Endothelial cell of umbilical vein (primary cell): ENCODE measurements at regions not wholly inside any gene's neighbourhood (a gene's known extent, or its start where the extent isn't known, plus 50 kb on each side); places are given as distances from the start of the nearest gene placed in this dataset.
"Not testable (repeated sequence)": the region's sequence is repeated elsewhere in the genome, so short reads cannot be mapped to it uniquely, and the experiment has no call there.

Experiments used
- BruUV-seq: library from RNA; stranded (reverse); fragments of 400-500 nt; replicated peaks from 2 replicates; lab custom pipeline; 2021; lab: Mats Ljungman, UMichigan
- CTCF ChIA-PET: fragments of 300-600, 350-600 bp; sonication (Branson Sonifier 250); formaldehyde crosslinking; loops from one replicate; lab custom pipeline; 2021; ENCODE audit warnings: antibody characterized with exemption, inconsistent platforms; lab: Charles Lee
- POLR2A ChIA-PET: fragments of 300-600, 350-600 bp; sonication (Branson Sonifier 250); formaldehyde crosslinking; loops from one replicate; lab custom pipeline; 2021; ENCODE audit warnings: antibody characterized with exemption, inconsistent platforms; lab: Charles Lee
- DNase-seq: peaks from one replicate; pipeline ENCODE4 v3.0.0-alpha.2; 2011; ENCODE audit warnings: low read depth, low spot score
- FAIRE-seq: peaks from 2 replicates; lab custom pipeline; 2011; peaks lifted over from hg19 to GRCh38; lab: Jason Lieb, UNC
- H2AFZ ChIP-seq: 2 replicates; pipeline ENCODE4 v1.6.0; 2012; ENCODE audit warnings: low read depth, low read length, control low read depth, inconsistent platforms
- H3K27ac ChIP-seq: 2 replicates; pipeline ENCODE4 v1.5.1; 2011; ENCODE audit warnings: low read depth, mild to moderate bottlenecking, control low read depth, low read length, moderate library complexity; ENCODE audit not compliant: insufficient read depth
- H3K27me3 ChIP-seq, 2 experiments: 2 replicates each; pipeline versions ENCODE4 v1.6.0 to v1.6.1; 2011; ENCODE audit warnings: low read length in 2 of 2, mixed read lengths in 1 of 2; ENCODE audit not compliant: control insufficient read depth in 2 of 2, insufficient read depth in 2 of 2
- H3K36me3 ChIP-seq, 2 experiments: 2 replicates in 1 of 2; 3 replicates in 1 of 2; pipeline ENCODE4 v1.5.1; 2011; ENCODE audit warnings: low read length in 2 of 2, mild to moderate bottlenecking in 1 of 2, moderate library complexity in 1 of 2; ENCODE audit not compliant: control insufficient read depth in 2 of 2, insufficient read depth in 2 of 2; ENCODE audit errors: extremely low read depth in 1 of 2
- H3K4me1 ChIP-seq: 3 replicates; pipeline ENCODE4 v1.5.1; 2011; ENCODE audit warnings: mild to moderate bottlenecking, low read length; ENCODE audit not compliant: control insufficient read depth, insufficient read depth; ENCODE audit errors: extremely low read depth
- H3K4me2 ChIP-seq: 2 replicates; pipeline ENCODE4 v1.6.1; 2011; ENCODE audit warnings: low read length, control low read depth, mixed read lengths; ENCODE audit not compliant: insufficient read depth
- H3K4me3 ChIP-seq, 3 experiments: fragments of 200-600 bp in 1 of 3; sonication (generic), shearing (Covaris generic) in 1 of 3; replicated peaks in 1 of 3; 2 replicates each; pipeline ENCODE4 v1.5.1; 2011 to 2016; ENCODE audit warnings: control low read depth in 3 of 3, low read length in 3 of 3, mild to moderate bottlenecking in 2 of 3, inconsistent platforms in 1 of 3, low read depth in 1 of 3, moderate library complexity in 1 of 3; ENCODE audit not compliant: insufficient read depth in 1 of 3
- H3K79me2 ChIP-seq: 2 replicates; pipeline ENCODE4 v1.6.0; 2012; ENCODE audit warnings: low read length, inconsistent platforms; ENCODE audit not compliant: control insufficient read depth, insufficient read depth
- H3K9ac ChIP-seq: replicated peaks from 2 replicates; pipeline ENCODE3; 2011; ENCODE audit warnings: low read length, control low read depth; ENCODE audit not compliant: insufficient read depth; ENCODE audit errors: extremely low read depth
- H3K9me1 ChIP-seq: replicated peaks from 3 replicates; pipeline ENCODE4 v1.6.0; 2011; ENCODE audit warnings: mild to moderate bottlenecking, low read length; ENCODE audit not compliant: control insufficient read depth, insufficient read depth; ENCODE audit errors: extremely low read depth
- H3K9me3 ChIP-seq: replicated peaks from 2 replicates; pipeline ENCODE4 v1.5.1; 2012; ENCODE audit warnings: low read length, inconsistent platforms; ENCODE audit not compliant: control insufficient read depth, insufficient read depth
- H4K20me1 ChIP-seq: replicated peaks from 2 replicates; pipeline ENCODE3; 2011; ENCODE audit warnings: mild to moderate bottlenecking, low read length; ENCODE audit not compliant: control insufficient read depth, insufficient read depth; ENCODE audit errors: extremely low read depth
- EZH2 ChIP-seq: IDR thresholded peaks from 2 replicates; pipeline ENCODE4 v1.6.1; 2012; ENCODE audit warnings: borderline replicate concordance, low read depth, mild to moderate bottlenecking, moderate library complexity, low read length, inconsistent platforms; ENCODE audit not compliant: severe bottlenecking
- JUN ChIP-seq: IDR thresholded peaks from 2 replicates; pipeline ENCODE4 v1.6.1; 2011; ENCODE audit warnings: borderline replicate concordance, low read depth; ENCODE audit not compliant: insufficient read length, insufficient read depth
- POLR2AphosphoS5 ChIP-seq: IDR thresholded peaks from 2 replicates; pipeline ENCODE4 v1.6.1; 2012; ENCODE audit warnings: low read depth, mild to moderate bottlenecking, control low read depth, low read length, moderate library complexity; ENCODE audit not compliant: insufficient read depth
- dilution Hi-C: fragments of 300-500 bp; cut with MboI; formaldehyde crosslinking; loops from one replicate; pipeline ENCODE4 v1.15.0; 2019; ENCODE audit warnings: low sequenced_read_pairs; ENCODE audit not compliant: extremely low pct_ligation_motif_present
- intact Hi-C: fragments of 100-400 bp; cut with micrococcal nuclease; formaldehyde crosslinking; loops from one replicate; pipeline ENCODE4 v1.10.0; 2022
- TF ChIP-seq, protein P1 (sequence below), 2 donors: IDR thresholded peaks; 1 replicate in 1 of 2; 2 replicates in 1 of 2; pipeline ENCODE4 v1.5.1; 2011; ENCODE audit warnings: low read length in 2 of 2, mild to moderate bottlenecking in 2 of 2, moderate library complexity in 2 of 2, control low read depth in 1 of 2, inconsistent platforms in 1 of 2, low read depth in 1 of 2; ENCODE audit not compliant: insufficient read depth in 1 of 2; ENCODE audit errors: extremely low read depth in 1 of 2

DNA sequence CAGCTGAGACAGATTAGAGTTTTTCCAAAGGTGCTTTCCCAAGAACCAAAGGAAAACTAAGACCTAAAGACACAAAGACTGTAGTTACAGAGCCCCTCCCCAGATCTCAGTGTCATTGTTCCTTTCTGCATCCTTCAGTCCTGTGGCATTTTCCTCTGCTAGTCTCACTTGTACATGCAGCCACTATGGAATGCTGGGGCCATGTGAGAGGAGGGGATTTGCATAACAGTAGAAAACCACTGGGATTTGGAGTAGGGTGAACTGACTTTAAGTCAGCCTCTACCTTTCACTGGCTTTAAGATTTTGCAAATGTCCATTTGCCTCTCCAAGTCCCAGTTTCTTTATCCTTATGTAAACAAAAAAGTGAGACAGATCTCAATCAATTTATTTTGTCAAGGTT lies 119.4 kb upstream of the F3 start:
- H3K9me1 ChIP-seq, result no peaks in the 10 kb centered on the region
- H3K4me3 ChIP-seq, result no peak overlapping the region
- BruUV-seq, result no TSS peak
- H3K9ac ChIP-seq, result no peak overlapping the region
- H4K20me1 ChIP-seq, result no peaks in the 10 kb centered on the region
- ChIA-PET CTCF (interaction anchor here (1.0 kb wide), 1 partner anchor 9 kb away, joined by 3 read pairs; no protein-coding TSS in a partner anchor), POLR2A (no interaction called here)
- H3K36me3 ChIP-seq, result no peaks in the 10 kb centered on the region
- H2AFZ ChIP-seq, result no peak overlapping the region
- DNase-seq, result no peak
- H3K27me3 ChIP-seq, result no peaks in the 10 kb centered on the region
- no peaks in the 10 kb centered on the region for H3K9me3 ChIP-seq
- dilution Hi-C loops, result no loop called here
- H3K79me2 ChIP-seq, result no peaks in the 10 kb centered on the region
- no peak for FAIRE-seq
- intact Hi-C loops, result no loop called here
- no peak overlapping the region for H3K27ac ChIP-seq
- H3K4me2 ChIP-seq, result no peak overlapping the region
- TF ChIP-seq EZH2, result no peak
- TF ChIP-seq POLR2AphosphoS5, result no peak
- H3K4me1 ChIP-seq, result no peaks in the 10 kb centered on the region

DNA sequence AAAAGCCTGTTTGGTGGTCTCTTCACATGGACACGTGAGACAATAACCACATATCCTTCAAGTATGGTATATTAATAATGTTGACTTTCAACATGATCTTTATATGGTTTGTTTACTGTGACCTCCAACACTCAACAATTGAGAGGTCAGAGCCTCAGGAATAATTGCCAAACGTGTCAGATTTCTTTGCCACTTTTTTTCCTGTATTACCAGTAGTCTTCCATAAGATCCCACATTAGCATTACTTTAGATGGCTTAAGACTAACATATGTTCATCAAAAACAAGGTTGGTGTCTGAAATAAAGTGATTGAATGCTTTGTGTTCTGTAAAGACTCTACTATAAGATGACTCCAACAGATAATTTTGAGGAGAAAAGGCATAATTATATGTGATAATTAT lies 118.7 kb upstream of the F3 start:
- Histone ChIP-seq H3K4me2 (no peak overlapping the region), H3K79me2 (no peaks in the 10 kb centered on the region), H3K36me3 (no peaks in the 10 kb centered on the region), H2AFZ (no peak overlapping the region), H3K9ac (no peak overlapping the region), H3K4me3 (no peak overlapping the region), H4K20me1 (no peaks in the 10 kb centered on the region), H3K4me1 (no peaks in the 10 kb centered on the region), H3K9me1 (no peaks in the 10 kb centered on the region), H3K9me3 (no peaks in the 10 kb centered on the region), H3K27me3 (no peaks in the 10 kb centered on the region), H3K27ac (no peak overlapping the region)
- intact Hi-C loops, result no loop called here
- DNase-seq (no peak), FAIRE-seq (no peak)
- BruUV-seq, result no TSS peak
- dilution Hi-C loops, result no loop called here
- TF ChIP-seq POLR2AphosphoS5 (no peak), JUN (no peak)
- TF ChIP-seq, protein P1, sequence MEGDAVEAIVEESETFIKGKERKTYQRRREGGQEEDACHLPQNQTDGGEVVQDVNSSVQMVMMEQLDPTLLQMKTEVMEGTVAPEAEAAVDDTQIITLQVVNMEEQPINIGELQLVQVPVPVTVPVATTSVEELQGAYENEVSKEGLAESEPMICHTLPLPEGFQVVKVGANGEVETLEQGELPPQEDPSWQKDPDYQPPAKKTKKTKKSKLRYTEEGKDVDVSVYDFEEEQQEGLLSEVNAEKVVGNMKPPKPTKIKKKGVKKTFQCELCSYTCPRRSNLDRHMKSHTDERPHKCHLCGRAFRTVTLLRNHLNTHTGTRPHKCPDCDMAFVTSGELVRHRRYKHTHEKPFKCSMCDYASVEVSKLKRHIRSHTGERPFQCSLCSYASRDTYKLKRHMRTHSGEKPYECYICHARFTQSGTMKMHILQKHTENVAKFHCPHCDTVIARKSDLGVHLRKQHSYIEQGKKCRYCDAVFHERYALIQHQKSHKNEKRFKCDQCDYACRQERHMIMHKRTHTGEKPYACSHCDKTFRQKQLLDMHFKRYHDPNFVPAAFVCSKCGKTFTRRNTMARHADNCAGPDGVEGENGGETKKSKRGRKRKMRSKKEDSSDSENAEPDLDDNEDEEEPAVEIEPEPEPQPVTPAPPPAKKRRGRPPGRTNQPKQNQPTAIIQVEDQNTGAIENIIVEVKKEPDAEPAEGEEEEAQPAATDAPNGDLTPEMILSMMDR (IDR thresholded peaks at IDR 0.05; ENCODE audit: extremely low read depth in 1 of 2, insufficient read depth in 1 of 2, low read depth in 1 of 2, low read length in 2 of 2), result no peak
- ChIA-PET CTCF (interaction anchor here (1.0 kb wide), 1 partner anchor 9 kb away, joined by 3 read pairs; no protein-coding TSS in a partner anchor), POLR2A (no interaction called here)

DNA sequence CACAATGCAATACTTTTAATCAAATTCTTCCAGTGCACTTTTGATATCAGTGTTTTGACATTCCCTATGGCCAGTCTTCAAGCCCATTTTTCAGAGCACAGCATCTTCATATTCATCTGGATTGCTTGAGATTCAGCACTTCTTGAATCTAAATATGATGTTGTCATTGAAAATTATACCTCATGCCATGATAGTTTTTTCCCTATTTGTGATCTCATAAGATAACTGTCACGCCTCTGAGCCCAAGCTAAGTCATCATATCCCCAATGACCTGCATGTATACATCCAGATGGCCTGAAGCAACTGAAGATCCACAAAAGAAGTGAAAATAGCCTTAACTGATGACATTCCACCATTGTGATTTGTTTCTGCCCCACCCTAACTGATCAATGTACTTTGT lies 117.6 kb upstream of the F3 start:
- POLR2A ChIA-PET, CTCF ChIA-PET: not testable (repeated sequence)

More for the DNA sequence above, 117.6 kb upstream of the F3 start:
- H3K9ac ChIP-seq, H3K36me3 ChIP-seq, intact Hi-C loops, dilution Hi-C loops, BruUV-seq, FAIRE-seq, H3K4me2 ChIP-seq, H4K20me1 ChIP-seq, H3K79me2 ChIP-seq, H3K4me1 ChIP-seq, H3K9me1 ChIP-seq, H3K27me3 ChIP-seq, H3K4me3 ChIP-seq, H3K9me3 ChIP-seq, H3K27ac ChIP-seq, DNase-seq, H2AFZ ChIP-seq: not testable (repeated sequence)
